SKM-1 treated with dmso at 0.1 percent for 144 hours (cell line): ENCODE measurements at regions not wholly inside any gene's neighbourhood (a gene's known extent, or its start where the extent isn't known, plus 50 kb on each side); places are given as distances from the start of the nearest gene placed in this dataset.
"Not testable (repeated sequence)": the region's sequence is repeated elsewhere in the genome, so short reads cannot be mapped to it uniquely, and the experiment has no call there.

ENCODE experiments used
- DNase-seq: peaks from one replicate; lab custom pipeline; 2025; ENCODE audit not compliant: unreplicated experiment; lab: John Stamatoyannopoulos, UW

DNA sequence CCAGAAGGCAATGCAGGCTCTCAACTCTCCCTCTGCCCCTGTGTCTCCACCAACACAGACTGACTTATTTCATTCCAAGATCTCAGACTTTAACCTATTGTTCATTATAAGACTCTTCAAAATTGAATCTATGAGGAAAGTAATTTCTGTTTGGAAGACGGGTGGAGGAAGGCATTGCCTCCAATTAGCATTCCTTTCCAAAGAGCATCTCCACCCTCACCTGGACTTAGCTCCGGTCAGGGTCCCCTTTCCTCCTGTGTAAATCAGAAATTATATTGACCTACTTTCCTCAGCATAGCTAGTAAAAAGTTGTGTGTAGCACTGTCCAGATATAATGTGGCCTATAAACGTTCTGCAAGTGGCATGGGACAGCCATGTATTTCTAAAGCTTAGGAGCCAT, 230.4 kb upstream of the ACVR2A start:
- no peak for DNase-seq

DNA sequence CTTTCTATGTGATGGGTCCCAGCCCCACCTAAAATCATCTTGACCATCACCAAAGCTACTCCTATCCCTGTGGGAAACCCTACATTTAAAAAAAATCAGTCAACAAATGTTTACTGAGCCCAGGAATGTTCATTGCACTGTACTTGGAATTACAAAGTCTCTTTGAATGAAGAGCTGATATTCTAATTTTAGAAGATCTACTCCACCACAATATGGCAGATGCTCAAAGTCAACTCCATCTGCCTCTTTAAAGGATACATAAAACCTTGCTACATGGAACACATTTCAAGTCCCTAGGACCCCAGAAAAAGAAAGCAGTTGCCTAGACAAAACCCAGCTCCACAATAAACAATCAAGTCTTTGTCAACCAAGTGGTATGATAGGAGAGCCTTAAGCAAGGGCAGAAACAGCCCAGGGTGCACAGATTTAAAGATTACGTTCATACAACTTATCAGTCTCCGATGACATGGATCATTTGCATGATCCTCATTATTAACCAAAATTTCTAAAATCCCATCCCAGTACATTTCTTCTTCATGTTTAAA, 234.3 kb upstream of the ACVR2A start:
- DNase-seq: no peak

DNA sequence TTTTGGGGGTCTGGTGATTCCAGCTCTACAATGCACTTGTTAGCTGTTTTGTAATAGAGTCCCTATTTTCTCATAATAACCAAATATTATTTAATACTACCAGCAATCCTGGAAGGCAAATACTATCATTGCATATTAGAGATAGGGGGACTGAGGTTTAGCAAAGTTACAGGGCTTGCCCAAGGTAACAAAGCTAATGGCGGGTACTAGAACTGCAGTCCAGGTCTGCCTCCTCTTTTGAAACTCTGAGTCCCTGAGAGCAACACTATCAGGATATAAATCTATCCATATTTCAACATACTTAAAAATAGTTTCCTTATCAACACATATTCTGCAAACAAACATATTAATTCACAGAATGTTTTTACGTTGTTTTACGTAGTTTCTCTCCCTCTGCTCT, 235.5 kb upstream of the ACVR2A start:
- DNase-seq: no peak

DNA sequence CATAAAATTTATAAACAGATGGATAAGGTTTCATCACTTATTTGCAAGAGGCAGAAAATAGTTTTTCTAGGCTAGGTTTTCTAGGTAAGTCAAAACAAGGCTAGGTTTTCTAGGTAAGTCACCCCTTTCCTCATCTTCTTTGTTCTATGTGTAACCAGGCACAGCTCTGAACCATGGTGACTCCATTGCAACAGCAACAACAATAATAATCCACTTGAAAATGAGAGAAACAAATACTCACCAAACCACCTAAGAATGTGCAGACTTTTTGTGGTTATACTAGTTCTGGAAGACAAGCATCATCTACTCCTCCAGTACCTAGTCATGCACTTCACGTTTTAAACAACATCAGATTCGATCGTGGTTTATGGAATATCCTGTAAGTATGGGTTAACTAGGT, 237.4 kb upstream of the ACVR2A start:
- DNase-seq: no peak

DNA sequence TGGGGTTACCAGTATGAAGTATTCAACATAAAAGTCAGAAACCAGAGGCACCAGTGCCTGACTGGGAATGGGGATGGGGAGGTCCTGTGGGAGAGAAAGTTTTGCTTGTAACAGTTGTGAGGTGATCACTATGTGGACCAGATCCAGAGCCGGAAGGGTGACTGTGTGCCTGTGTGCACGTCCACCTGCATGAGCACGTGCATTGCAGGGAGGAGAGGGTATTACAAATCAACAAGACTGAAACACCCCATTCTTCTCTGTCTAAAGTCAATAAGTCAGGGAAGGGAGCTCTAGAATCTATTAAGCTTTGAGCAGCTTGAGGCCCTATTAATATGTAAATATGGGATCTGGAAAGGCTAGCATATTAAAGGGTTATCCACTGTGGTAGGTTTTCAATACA, 241.0 kb upstream of the ACVR2A start:
- no peak for DNase-seq

DNA sequence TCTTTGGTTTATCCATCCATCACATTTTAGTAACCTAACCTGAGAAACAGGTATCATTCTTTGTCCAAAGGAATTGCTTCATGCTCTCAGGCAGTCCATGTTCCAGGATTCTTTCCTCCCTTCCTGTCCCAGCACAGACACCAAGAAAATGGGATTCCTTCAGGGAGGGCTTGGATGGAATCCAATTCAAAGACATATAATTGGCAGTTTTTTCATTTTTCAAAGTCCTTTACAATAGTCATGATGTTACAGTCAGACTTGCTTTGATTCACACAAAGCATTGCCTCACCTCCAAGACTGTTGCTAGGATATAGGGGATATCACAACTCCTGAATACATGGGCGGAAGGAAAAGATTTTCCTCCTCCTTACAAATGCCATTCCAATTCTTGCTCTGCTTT, 241.4 kb upstream of the ACVR2A start:
- no peak for DNase-seq

DNA sequence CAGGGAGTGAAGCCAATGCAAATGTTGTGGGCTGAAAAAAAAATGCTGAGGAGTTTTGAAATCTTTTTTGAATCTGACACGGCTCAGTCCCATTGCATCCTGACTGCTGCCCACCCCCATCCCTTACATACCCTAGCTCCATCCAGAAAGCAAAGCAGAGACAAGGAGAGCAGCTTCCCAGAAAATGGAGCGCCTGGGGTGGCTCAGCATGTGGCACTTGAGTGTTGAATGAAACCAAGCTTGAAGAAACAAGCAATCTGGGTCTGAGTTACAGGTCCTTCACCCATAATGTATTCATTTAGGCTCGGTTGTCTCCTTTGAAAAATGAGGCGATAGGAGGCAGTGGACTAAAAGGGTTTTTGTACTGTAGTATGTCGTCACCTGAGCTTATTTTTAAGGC, 244.2 kb upstream of the ACVR2A start:
- DNase-seq: no peak

DNA sequence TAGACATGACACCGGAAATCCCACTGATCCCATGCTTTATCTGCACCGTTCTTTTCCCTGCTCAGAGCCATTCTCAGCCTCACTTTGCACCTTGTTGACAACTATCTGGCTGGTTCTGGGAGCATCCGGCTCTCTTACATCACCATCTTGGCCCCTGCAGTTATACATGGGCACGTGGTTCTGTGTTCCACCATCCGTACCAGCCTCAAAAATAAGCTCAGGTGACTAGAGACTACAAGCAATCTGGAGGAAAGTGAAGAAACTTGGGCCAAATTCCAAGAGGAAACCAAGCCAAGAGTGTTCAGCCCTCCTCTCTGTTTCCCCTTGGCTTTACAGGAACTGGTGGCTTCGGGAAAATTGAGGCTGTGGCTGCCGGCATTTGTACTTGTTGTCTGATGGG, 244.6 kb upstream of the ACVR2A start:
- DNase-seq: no peak

DNA sequence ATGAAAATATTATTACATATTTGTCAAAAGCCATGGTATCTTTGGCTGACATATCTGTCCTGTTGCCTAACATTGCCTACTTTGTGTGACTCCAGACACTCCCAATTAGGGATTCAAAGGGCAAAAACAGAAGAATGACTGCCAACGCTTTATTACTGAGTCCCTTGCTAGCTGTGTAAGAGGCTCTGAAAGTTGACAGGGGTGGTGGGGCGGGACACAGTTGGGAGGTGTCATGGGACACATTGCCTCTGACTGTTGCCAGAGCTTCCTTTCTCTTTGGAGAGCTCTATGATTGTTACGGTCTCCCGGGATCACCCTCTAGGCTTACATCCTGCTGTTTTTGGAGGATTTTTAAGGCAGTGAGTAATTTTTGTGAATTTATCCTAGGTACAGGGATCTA, 249.6 kb upstream of the ACVR2A start:
- DNase-seq: no peak

DNA sequence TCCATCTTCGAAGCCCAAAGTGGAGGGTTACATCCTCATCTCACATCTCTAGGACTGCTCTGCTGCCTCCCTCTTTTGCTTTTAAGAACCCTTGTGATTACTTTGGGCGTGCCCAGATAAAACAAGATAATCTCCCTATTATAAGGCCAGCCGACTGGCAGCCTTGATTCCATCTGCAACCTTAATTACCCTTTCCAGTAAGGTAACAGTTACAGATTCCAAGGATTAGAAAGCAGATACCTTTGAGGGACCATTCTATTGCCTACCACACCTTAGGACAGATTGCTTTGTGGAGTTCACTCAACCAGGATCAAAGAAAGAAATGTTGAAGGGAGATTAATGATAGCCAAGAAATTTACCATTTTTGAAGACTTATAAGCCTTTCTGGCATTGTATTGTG, 250.8 kb upstream of the ACVR2A start:
- DNase-seq: no peak

DNA sequence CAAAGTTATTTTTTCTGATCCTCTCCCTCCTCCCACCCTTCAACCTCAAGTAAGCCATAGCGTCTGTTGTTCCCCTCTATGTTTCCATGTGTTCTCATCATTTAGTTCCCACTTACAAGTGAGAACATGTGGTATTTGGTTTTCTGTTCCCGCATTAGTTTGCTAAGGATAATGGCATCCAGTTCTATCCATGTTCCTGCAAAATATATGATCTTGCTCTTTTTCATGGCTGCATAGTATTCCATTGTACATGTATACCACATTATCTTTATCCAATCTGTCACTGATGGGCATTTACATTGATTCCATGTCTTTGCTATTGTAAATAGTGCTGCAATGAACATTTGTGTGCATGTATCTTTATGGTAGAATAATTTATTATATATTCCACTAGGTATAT, 252.0 kb upstream of the ACVR2A start:
- DNase-seq: not testable (repeated sequence)

DNA sequence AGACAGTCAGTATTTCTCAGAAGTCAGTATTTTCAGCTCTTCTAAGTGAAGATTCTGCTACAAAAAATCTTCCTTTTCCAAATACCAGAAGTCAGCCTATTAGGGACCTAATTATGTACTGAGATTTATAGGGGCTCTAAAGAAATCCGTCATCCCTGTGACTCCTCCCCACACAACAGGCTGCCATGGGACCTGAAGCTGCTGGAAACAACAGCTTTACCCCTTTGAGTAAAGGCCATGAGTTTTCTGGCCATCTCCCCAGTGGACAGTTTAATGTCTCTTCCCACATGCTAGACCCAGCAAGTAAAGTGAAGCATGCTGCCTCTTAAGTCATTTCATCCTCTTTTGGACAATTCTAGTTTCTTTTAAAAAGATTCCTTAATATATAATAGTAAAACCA, 255.7 kb upstream of the ACVR2A start:
- no peak for DNase-seq

DNA sequence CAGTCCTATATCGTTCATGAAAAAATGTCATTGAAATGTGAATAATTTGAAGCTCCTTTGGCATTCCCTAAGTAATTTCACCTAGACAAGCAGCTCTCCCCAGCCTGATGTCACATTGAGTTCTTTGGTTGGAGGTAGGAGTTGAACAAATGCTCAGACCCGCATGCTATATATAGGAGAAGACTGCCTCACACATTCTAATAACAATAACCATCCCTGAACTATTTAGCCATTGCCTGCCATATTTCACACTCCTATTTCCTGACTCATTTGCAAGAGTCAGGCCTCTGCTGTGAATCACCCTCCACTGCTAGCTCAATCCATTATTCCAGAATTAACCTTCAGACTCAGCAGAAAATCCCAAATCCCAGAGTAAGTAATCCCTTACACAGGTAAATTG, 256.6 kb upstream of the ACVR2A start:
- DNase-seq: no peak

DNA sequence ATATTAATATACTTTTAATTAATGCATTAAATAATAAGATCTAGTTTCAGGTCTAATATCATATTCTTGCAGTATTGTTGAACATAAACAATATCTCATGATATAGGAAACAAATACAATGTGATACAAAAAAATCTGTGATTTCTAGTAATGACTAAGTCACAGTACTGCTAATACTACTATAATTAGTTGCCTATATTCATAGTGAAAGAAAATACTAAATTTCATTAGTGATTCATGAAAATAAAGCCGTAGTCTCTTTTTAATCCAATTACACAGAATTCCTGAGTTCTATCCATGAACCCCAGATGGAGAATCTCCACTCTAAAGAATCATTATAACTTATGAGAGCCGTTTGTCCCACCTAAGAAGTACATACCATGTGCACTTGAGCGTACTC, 266.3 kb upstream of the ACVR2A start:
- no peak for DNase-seq

DNA sequence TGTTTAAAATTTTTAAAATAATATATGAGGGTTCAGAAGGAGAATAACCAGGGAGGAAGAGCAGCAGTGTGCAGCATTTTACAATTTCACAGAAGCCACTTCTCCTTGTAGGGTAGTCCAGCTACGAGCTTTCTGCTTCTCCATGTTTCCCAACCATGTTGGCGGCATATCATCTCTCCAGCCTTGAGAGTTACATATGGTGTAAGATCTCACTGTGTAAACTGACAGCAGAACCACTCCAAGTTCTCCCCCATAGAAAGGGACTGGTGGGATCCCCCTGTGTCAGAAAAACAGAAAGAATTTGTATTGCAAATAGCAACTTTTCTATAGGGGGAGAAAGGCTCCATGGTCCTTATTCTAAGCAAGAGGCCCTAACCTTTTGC, 266.8 kb upstream of the ACVR2A start:
- DNase-seq: no peak

DNA sequence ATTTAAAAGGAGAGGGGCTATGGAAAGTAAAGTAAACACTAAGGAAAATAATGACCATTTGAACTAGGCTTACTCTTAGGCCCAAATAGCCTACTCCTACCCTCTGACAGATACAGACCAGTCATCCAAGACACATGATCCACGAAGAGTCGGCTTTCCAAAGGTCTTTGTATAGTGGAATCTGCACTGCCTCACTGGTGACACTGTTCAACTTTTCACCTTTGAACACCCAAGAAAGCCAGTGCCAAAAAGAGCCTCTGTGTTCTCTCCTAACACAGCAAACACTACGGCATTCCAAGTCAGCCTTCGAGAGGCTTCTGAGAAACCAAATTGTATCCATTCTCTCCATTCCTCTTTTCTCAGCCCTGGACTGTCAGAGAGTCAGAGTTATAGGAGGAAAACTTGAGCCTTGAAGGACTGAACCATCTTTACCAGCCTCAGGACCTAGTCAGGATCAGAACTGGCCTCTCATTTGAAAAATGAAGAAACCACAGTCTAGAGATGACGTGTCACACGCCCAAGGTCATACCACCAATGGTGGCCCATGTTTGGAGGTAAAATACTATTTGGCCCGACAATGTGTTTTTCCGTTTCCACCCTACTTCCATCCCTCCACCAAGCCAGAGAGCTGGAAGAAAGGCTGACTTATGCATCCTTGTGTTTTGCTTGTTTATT, 267.4 kb upstream of the ACVR2A start:
- DNase-seq: no peak

DNA sequence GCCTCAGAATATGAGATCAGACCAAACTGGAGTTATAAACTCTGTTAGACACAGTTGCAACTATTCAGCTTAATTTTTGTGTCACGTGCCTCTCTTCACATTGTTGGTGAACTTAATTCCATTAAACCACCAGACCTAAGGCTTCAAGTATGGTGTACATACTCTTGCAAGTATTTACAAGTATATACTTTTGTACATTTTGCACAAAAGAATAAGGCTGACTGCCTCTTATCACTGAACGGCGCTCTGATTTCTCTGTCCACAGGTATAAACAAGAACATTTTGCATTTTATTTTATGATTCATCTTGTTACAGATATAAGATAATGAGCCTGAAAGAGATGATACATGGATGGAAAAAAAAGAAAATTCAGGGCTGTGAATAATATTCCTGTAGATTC, 269.7 kb upstream of the ACVR2A start:
- DNase-seq: no peak

DNA sequence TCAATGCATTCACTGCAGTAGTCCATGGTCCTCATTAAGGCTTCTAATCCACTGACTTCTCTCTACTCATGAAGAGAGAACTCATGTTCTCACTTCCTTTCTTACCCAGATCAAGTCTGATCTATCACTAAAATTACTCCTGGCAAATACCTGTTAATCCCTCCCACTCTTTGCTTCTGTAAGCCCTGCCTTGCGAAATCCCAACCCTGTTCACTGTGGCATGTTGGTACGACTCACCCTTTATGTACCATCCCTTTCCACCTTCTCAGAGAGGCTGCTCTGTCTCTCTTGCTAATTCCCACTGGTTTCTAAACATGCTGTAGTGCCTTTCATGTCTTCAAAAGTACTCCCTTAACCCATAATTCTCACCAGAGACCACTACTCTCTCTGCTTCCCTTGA, 272.2 kb upstream of the ACVR2A start:
- no peak for DNase-seq

DNA sequence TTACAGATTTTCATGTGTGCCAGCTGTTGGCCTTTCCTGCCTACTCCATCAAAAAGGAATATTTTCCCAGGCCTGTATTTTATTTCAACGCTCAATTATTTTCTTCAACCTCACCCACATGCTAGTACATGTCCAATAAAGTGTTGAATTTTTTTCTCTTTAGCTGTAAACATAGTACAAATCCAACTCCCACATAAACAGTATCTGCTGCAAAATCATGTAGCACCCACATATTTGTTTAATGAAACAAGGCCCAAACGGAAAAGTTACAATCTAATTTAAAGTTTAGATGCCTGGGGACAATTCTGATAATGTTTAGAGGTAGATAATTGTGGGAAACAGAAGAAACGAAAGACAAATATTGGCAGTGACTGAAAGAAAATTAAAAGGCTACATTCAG, 275.4 kb upstream of the ACVR2A start:
- DNase-seq: no peak

DNA sequence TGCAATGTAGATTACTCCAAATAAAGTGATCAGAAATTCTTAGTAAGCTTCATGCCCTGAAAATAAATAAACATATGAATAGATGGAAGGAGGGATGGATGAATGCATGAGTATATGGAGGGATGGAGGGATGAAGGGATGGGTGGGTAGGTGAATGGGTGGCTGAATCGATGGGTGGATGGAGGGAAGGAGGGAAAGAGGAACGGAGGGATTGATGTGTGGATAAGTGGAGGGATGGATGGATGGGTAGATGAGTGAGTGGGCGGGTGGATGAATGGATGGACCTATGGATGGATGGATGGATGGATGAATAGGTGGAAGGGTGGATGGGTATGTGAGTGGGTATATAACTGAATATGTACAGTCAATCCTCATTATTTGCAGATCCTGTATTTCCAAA, 276.7 kb upstream of the ACVR2A start:
- no peak for DNase-seq

DNA sequence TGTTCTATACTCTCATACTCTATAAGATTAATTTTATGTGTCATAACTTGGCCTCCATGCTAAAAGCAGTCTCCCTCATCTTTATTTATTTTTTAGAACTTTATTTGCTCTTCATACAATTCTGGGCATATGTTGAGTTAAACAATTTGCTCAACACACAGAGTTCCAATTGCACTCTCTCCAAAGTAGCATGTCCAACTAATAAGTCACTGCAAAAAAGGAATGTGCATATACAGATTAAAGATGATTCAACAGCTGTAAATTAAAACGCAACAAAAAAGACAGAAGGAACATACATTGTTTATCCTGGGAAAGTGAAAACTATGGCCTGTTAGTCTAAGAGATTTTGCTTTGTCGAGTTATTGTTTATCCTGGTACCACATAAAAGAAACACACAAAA, 277.7 kb upstream of the ACVR2A start:
- DNase-seq: no peak

DNA sequence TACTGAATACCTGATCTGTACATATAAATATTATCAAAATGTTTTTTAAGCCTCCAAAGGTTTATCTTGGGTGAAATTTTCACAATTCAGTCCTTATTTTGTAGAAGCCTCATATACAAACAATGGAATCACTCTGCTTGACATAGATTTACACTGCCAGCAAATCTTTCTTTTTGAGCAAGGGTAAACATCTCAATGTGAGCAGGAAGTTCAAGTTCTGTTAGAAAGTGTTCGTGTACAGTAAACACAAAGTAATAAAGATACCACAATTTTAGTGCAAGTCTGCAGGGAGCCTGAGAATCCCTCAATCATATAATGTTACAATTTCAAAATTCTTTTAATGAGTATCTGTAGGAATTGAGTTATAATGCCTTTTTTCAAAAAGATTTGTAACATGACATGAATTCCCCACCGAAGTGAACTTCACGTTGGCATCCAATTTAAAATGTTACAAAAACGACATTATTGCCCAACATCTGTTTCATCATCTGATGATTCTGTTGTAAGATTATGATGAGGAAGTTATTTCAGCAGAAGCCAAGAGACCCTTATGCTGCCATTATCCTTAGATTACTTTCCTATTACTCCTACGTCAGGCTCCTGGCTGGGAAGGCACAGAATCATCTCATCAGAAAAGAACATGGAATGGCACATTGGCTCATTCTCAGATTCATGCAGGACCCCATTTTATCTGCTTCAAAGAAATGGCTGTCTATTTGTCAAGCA, 283.9 kb upstream of the ACVR2A start:
- peak; percentile 73 for DNase-seq
